Colonic mucosa (tissue), 4 donors: ENCODE measurements at regions not wholly inside any gene's neighbourhood (a gene's known extent, or its start where the extent isn't known, plus 50 kb on each side); places are given as distances from the start of the nearest gene placed in this dataset.

Source experiments
- DNase-seq: peaks from one replicate; pipeline ENCODE4 v3.0.0-alpha.2; 2020
- H3K27ac ChIP-seq: fragments of 200-600 bp; one replicate; pipeline ENCODE4 v1.8.0; 2021
- H3K27me3 ChIP-seq: fragments of 200-600 bp; one replicate; pipeline ENCODE4 v1.8.0; 2021
- H3K36me3 ChIP-seq: fragments of 200-600 bp; one replicate; pipeline ENCODE4 v1.8.0; 2021
- H3K4me1 ChIP-seq: fragments of 200-600 bp; one replicate; pipeline ENCODE4 v1.8.0; 2021; ENCODE audit warnings: mild to moderate bottlenecking
- H3K4me3 ChIP-seq: fragments of 200-600 bp; one replicate; pipeline ENCODE4 v1.8.0; 2021
- H3K9ac ChIP-seq, 2 donors: one replicate each; pipeline ENCODE4 v1.7.0; 2013; ENCODE audit warnings: control low read depth in 2 of 2, low read depth in 2 of 2, low read length in 2 of 2
- H3K9me3 ChIP-seq: fragments of 200-600 bp; one replicate; pipeline ENCODE4 v1.8.0; 2021
- CTCF ChIP-seq: fragments of 200-600 bp; IDR thresholded peaks from one replicate; pipeline ENCODE4 v1.8.0; 2022; ENCODE audit warnings: antibody characterized with exemption, mild to moderate bottlenecking
- intact Hi-C: fragments of 100-400 bp; cut with DNase I; formaldehyde crosslinking; loops from one replicate; pipeline ENCODE4 v1.14.1; 2022
- donor health status: healthy.
- donor health status: DM: no; HTN: no; CAD: no.
- donor health status: DM: no; HTN: no; CAD: no.

GRCh38 chr2:7116511-7116910, 199.3 kb downstream of the RNF144A start:
- Histone ChIP-seq H3K27ac (no peak overlapping the region), H3K36me3 (no peaks in the 10 kb centered on the region), H3K4me1 (no peaks in the 10 kb centered on the region), H3K4me3 (no peak overlapping the region), H3K27me3 (no peaks in the 10 kb centered on the region), H3K9ac (no peak overlapping the region), H3K9me3 (no peaks in the 10 kb centered on the region)
- intact Hi-C loops, result no loop called here
- DNase-seq, result no peak
- TF ChIP-seq CTCF, result no peak

- Histone ChIP-seq H3K27ac (no peak overlapping the region), H3K4me1 (no peaks in the 10 kb centered on the region), H3K36me3 (no peaks in the 10 kb centered on the region), H3K9ac (no peak overlapping the region), H3K4me3 (no peak overlapping the region), H3K27me3 (no peaks in the 10 kb centered on the region), H3K9me3 (no peaks in the 10 kb centered on the region)
- no peak for DNase-seq
- TF ChIP-seq CTCF, result no peak
- intact Hi-C loops, result no loop called here
These were observed 199.9 kb downstream of the RNF144A start for GRCh38 chr2:7117076-7117475.

- intact Hi-C loops, result no loop called here
These were observed 201.5 kb downstream of the RNF144A start for GRCh38 chr2:7118606-7119131.

GRCh38 chr2:7119132-7119835, 202.1 kb downstream of the RNF144A start:
- DNase-seq, result no peak
- no peaks in the 10 kb centered on the region for H3K4me1 ChIP-seq
- H3K4me3 ChIP-seq, result no peak overlapping the region
- no peaks in the 10 kb centered on the region for H3K9me3 ChIP-seq
- no peak overlapping the region for H3K9ac ChIP-seq
- TF ChIP-seq CTCF, result peak; percentile 19
- H3K27me3 ChIP-seq, result no peaks in the 10 kb centered on the region
- H3K36me3 ChIP-seq, result no peaks in the 10 kb centered on the region
- intact Hi-C loops, result no loop called here
- H3K27ac ChIP-seq, result no peak overlapping the region

More at GRCh38 chr2:7118606-7119131, 201.5 kb downstream of the RNF144A start:
- no peaks in the 10 kb centered on the region for H3K4me1 ChIP-seq
- H3K27ac ChIP-seq, result no peak overlapping the region
- no peaks in the 10 kb centered on the region for H3K9me3 ChIP-seq
- H3K36me3 ChIP-seq, result no peaks in the 10 kb centered on the region
- no peak for TF ChIP-seq CTCF
- H3K27me3 ChIP-seq, result no peaks in the 10 kb centered on the region
- no peak for DNase-seq
- no peak overlapping the region for H3K9ac ChIP-seq
- H3K4me3 ChIP-seq, result no peak overlapping the region

GRCh38 chr2:7121851-7122250, 204.6 kb downstream of the RNF144A start:
- Histone ChIP-seq H3K27me3 (no peaks in the 10 kb centered on the region), H3K9me3 (no peaks in the 10 kb centered on the region), H3K36me3 (no peaks in the 10 kb centered on the region), H3K4me3 (no peak overlapping the region), H3K4me1 (no peaks in the 10 kb centered on the region), H3K27ac (no peak overlapping the region), H3K9ac (no peak overlapping the region)
- DNase-seq, result no peak
- no peak for TF ChIP-seq CTCF
- intact Hi-C loops, result no loop called here
